ENCODE measurements at regions not wholly inside any gene's neighbourhood (a gene's known extent, or its start where the extent isn't known, plus 50 kb on each side); places are given as distances from the start of the nearest gene placed in this dataset.
"Not testable (repeated sequence)": the region's sequence is repeated elsewhere in the genome, so short reads cannot be mapped to it uniquely, and the experiment has no call there.

GRCh38 chr20:47847884-47848485, 62.7 kb upstream of the SULF2 start:
- DNase-seq (no peak), ATAC-seq (no peak)
- Histone ChIP-seq H3K27me3 (peaks cover 0 to 19% of the 10 kb centered on the region in 2 donors), H3K27ac (no peak overlapping the region), H3K4me1 (no peaks in the 10 kb centered on the region), H3K36me3 (no peaks in the 10 kb centered on the region), H3K9me3 (no peaks in the 10 kb centered on the region), H3K4me3 (no peak overlapping the region)
- intact Hi-C loops (cut with DNase I): no loop called here
- TF ChIP-seq CTCF (IDR thresholded peaks at IDR 0.05): no peak

- intact Hi-C loops (cut with DNase I); ATAC-seq: not testable (repeated sequence)
Measured at GRCh38 chr20:47847220-47847619, 61.9 kb upstream of the SULF2 start.

GRCh38 chr20:47846651-47847050, 61.4 kb upstream of the SULF2 start:
- H3K4me1 ChIP-seq; H3K36me3 ChIP-seq; ATAC-seq; H3K4me3 ChIP-seq; H3K9me3 ChIP-seq; H3K27ac ChIP-seq; DNase-seq; intact Hi-C loops (cut with DNase I): not testable (repeated sequence)
- H3K27me3 ChIP-seq: peaks cover 0 to 25% of the 10 kb centered on the region in 2 donors

More at GRCh38 chr20:47847220-47847619, 61.9 kb upstream of the SULF2 start:
- not testable (repeated sequence) for H3K4me3 ChIP-seq, H3K9me3 ChIP-seq, DNase-seq, H3K36me3 ChIP-seq, H3K27ac ChIP-seq, H3K4me1 ChIP-seq
- H3K27me3 ChIP-seq: peaks cover 0 to 25% of the 10 kb centered on the region in 2 donors

GRCh38 chr20:47845382-47845977, 60.2 kb upstream of the SULF2 start:
- H3K27ac ChIP-seq; H3K4me3 ChIP-seq; H3K4me1 ChIP-seq; H3K36me3 ChIP-seq; H3K9me3 ChIP-seq; ATAC-seq; DNase-seq; intact Hi-C loops (cut with DNase I): not testable (repeated sequence)
- H3K27me3 ChIP-seq: peaks cover 0 to 22% of the 10 kb centered on the region in 2 donors

GRCh38 chr20:47844568-47844906, 59.3 kb upstream of the SULF2 start:
- intact Hi-C loops (cut with DNase I); H3K4me3 ChIP-seq; H3K9me3 ChIP-seq; H3K36me3 ChIP-seq; H3K4me1 ChIP-seq; DNase-seq; H3K27ac ChIP-seq; ATAC-seq: not testable (repeated sequence)
- H3K27me3 ChIP-seq: peaks cover 0 to 12% of the 10 kb centered on the region in 2 donors

- Histone ChIP-seq H3K27me3 (peaks cover 0 to 8% of the 10 kb centered on the region in 2 donors), H3K9me3 (no peaks in the 10 kb centered on the region), H3K4me1 (no peaks in the 10 kb centered on the region), H3K36me3 (no peaks in the 10 kb centered on the region), H3K27ac (no peak overlapping the region), H3K4me3 (no peak overlapping the region)
- DNase-seq (no peak), ATAC-seq (no peak)
- intact Hi-C loops (cut with DNase I): no loop called here
- no peak for TF ChIP-seq CTCF (IDR thresholded peaks at IDR 0.05)
Measured at GRCh38 chr20:47843886-47844567, 58.7 kb upstream of the SULF2 start.

GRCh38 chr20:47842950-47843349, 57.7 kb upstream of the SULF2 start:
- H3K9me3 ChIP-seq: not testable (repeated sequence)

GRCh38 chr20:47842004-47842403, 56.7 kb upstream of the SULF2 start:
- H3K9me3 ChIP-seq; H3K4me3 ChIP-seq; H3K4me1 ChIP-seq; DNase-seq; ATAC-seq; H3K36me3 ChIP-seq; intact Hi-C loops (cut with DNase I); H3K27me3 ChIP-seq; H3K27ac ChIP-seq: not testable (repeated sequence)

More at GRCh38 chr20:47842950-47843349, 57.7 kb upstream of the SULF2 start:
- H3K27me3 ChIP-seq; H3K4me3 ChIP-seq; intact Hi-C loops (cut with DNase I); H3K27ac ChIP-seq; ATAC-seq; H3K36me3 ChIP-seq; H3K4me1 ChIP-seq; DNase-seq: not testable (repeated sequence)

- H3K4me3 ChIP-seq; DNase-seq; H3K27me3 ChIP-seq; ATAC-seq; H3K27ac ChIP-seq; H3K9me3 ChIP-seq; intact Hi-C loops (cut with DNase I); H3K4me1 ChIP-seq; H3K36me3 ChIP-seq: not testable (repeated sequence)
Measured at GRCh38 chr20:47836256-47836817, 51.1 kb upstream of the SULF2 start.
